Mammary epithelial cell (primary cell): ENCODE measurements at regions not wholly inside any gene's neighbourhood (a gene's known extent, or its start where the extent isn't known, plus 50 kb on each side); places are given as distances from the start of the nearest gene placed in this dataset.

ENCODE experiments used
- CTCF ChIP-seq, 2 donors: IDR thresholded peaks in 1 of 2; conservative IDR thresholded peaks in 1 of 2; 2 replicates each; pipeline ENCODE4 v1.5.1; 2011 to 2012; ENCODE audit warnings: inconsistent platforms in 2 of 2, low read length in 2 of 2, mild to moderate bottlenecking in 2 of 2, control low read depth in 1 of 2, low read depth in 1 of 2; ENCODE audit not compliant: insufficient read depth in 1 of 2; ENCODE audit errors: extremely low read depth in 1 of 2
- EZH2 ChIP-seq: IDR thresholded peaks from 2 replicates; pipeline ENCODE4 v1.6.1; 2012; ENCODE audit warnings: low read length, inconsistent platforms, borderline replicate concordance

- TF ChIP-seq CTCF (conservative IDR thresholded peaks at IDR 0.05 in 1 of 2, IDR thresholded peaks at IDR 0.05 in 1 of 2; ENCODE audit: extremely low read depth in 1 of 2, insufficient read depth in 1 of 2, low read depth in 1 of 2, low read length in 2 of 2), result no peak
- TF ChIP-seq EZH2, result no peak
Measured at GRCh38 chr7:42409296-42409695, 172.3 kb upstream of the GLI3 start.
